SK-MEL-5 (cell line): ENCODE measurements at regions not wholly inside any gene's neighbourhood (a gene's known extent, or its start where the extent isn't known, plus 50 kb on each side); places are given as distances from the start of the nearest gene placed in this dataset.
"Not testable (repeated sequence)": the region's sequence is repeated elsewhere in the genome, so short reads cannot be mapped to it uniquely, and the experiment has no call there.

ENCODE experiments used
- DNase-seq: peaks from one replicate; pipeline ENCODE4 v3.0.0-alpha.2; 2016; ENCODE audit warnings: low read depth, low spot score
- in situ Hi-C: cut with HindIII; loops from 2 replicates; pipeline ENCODE4 v1.10.0; 2016; ENCODE audit warnings: low sequenced_read_pairs, high pct_unique_total_duplicates, low pct_unique_long_range_greater_than_20kb

- in situ Hi-C loops, result no loop called here
- DNase-seq, result no peak
These were observed 302.7 kb downstream of the SFMBT2 start for GRCh38 chr10:7108141-7108540.

DNA sequence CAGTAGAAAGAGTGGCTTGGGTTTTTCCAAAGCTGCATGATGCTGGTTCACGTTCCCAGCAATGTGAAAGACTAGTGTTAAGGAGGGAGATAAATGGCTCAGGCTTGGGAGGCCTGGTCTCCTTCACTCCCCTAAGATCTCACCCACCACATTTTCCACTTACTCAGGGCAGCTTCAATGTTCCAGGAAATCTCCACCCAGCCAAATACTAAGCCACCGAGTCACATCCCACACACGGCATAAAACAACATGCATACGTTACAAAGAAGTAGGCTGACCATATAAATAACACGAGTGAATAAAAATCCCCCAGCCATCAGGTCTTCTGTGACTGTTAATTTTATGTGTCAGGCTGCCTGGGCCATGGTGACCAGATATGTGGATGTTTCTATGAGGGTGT lies 303.5 kb downstream of the SFMBT2 start:
- DNase-seq, result no peak
- in situ Hi-C loops, result no loop called here

DNA sequence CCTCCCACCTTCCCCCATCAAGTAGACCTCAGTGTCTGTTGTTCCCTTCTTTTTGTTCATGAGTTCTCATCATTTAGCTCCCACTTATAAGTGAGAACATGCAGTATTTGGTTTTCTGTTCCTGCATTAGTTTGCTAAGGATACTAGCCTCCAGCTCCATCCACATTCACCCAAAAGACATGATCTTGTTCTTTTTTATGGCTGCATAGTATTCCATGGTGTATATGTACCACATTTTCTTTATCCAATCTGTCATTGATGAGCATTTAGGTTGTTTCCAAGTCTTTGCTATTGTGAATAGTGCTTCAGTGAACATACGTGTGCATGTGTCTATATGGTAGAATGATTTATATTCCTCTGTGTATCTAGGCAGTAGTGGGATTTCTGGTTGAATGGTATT lies 306.5 kb downstream of the SFMBT2 start:
- in situ Hi-C loops, DNase-seq: not testable (repeated sequence)

- in situ Hi-C loops, result no loop called here
- no peak for DNase-seq
These were observed 308.1 kb downstream of the SFMBT2 start for GRCh38 chr10:7102557-7103349.

- DNase-seq, result no peak
- in situ Hi-C loops, result no loop called here
These were observed 308.8 kb downstream of the SFMBT2 start for GRCh38 chr10:7102084-7102483.

- in situ Hi-C loops, result no loop called here
These were observed 309.4 kb downstream of the SFMBT2 start for GRCh38 chr10:7101451-7101850.

GRCh38 chr10:7100032-7100702 lies 310.7 kb downstream of the SFMBT2 start:
- in situ Hi-C loops, result no loop called here
- DNase-seq, result no peak

More at GRCh38 chr10:7101451-7101850, 309.4 kb downstream of the SFMBT2 start:
- DNase-seq, result no peak

- in situ Hi-C loops, result no loop called here
- DNase-seq, result no peak
These were observed 312.6 kb downstream of the SFMBT2 start for GRCh38 chr10:7098160-7098762.

DNA sequence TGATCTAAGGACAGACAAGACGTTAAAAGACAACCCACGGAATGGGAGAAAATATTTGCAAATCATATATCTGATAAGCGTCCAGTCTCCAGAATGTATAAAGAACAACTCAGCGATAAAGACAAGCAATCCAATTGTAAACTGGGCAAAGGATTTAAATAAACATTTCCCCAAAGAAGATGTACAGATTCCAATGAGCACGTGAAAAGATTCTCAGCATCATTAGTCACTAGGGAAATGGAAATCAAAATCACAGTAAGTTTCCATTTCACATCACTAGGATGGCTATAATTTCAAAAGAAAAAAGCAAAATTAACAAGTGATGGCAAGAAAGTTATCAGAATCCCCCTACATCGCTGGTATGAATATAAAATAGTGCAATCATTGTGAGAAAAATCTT lies 316.1 kb downstream of the SFMBT2 start:
- no peak for DNase-seq
- in situ Hi-C loops, result no loop called here

GRCh38 chr10:7093368-7093767 lies 317.5 kb downstream of the SFMBT2 start:
- in situ Hi-C loops, result no loop called here
- no peak for DNase-seq

DNA sequence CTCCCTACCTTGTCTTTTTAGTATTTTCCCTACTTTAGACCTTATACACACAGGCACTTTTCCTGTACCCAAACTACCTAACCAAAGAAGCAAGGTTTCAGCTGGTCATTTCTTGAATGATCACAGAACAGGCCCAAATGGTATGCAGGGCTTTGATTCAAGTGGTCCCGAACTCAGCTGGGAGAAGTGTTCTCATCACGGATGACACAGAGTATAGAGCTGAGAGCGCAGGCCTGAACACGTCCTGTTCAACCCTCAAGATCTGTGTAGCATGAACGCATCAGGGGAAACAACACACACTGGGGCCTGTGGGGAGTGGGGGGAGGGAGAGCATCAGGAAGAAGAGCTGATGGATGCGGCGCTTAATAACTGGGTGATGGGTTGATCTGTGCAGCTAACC lies 318.2 kb downstream of the SFMBT2 start:
- in situ Hi-C loops, result no loop called here

GRCh38 chr10:7090529-7090928 lies 320.3 kb downstream of the SFMBT2 start:
- in situ Hi-C loops, result no loop called here
- no peak for DNase-seq

More for the DNA sequence above, 318.2 kb downstream of the SFMBT2 start:
- no peak for DNase-seq

DNA sequence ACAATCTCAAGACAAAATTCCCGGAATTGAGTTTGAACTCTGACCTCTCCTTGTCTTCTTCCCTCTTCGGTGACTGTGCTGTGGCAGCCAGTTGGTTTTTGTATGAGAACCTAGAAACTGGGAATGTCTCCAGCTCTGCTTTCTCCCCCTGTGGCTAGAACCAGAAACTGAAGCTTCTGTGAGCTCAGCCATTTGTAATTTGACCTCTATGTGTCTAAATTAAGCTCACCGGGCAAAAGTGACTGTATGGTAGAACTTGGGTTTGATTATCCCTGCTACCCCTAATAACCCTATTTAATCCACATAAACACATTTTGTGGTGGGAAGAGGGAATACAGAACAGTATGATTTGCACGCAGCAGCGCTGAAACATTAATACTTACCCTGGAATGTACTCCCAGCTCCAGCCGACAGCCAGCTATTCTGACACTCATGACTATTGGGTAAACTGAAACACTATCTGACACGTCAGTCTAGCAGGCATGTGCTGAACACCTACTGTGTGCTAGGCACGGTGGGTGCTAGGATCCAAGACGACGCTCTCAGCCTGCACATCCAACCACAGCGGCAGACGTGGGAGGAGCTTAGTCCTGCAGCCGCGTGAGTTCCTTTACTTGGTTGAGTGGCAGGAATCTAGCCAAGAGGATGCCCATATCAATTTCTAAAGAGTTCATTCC lies 324.8 kb downstream of the SFMBT2 start:
- in situ Hi-C loops, result no loop called here
- DNase-seq, result peak; percentile 50

DNA sequence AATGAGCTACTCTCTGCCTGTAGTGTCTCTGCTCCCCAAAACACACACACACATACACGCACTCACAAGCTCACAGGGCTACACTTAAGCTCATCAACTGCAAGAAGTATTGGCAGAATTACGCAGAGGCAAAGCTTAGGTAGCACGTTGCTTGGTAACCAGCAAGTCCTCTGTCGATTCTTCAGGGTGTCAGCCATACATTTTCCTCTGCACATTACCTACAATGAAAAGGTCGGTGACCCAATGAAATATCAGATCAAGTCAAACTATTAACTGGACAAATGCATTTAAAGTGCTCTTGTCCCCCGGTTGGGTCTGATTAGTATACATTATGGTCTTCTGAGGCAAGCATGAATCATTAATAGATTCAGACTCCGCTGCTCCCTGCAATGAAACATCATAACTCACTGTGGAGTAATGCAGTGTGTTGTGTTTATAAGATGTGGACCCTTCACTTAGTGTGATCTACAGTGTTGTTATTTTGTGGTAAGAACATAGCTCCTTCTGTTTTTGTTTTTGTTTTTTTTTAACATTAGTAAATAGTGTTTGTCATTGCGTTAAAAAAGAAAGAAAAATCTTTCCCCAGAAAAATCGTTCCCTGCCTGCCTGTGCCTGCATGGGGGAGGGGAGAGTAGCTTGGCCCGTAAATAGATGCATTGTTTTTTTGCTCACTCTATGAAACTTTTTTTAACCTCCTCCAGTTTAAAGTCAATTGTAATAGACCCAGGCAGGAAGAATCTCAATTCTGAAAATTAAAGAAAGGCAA lies 325.5 kb downstream of the SFMBT2 start:
- DNase-seq, result no peak
- in situ Hi-C loops, result no loop called here

GRCh38 chr10:7084280-7085005 lies 326.4 kb downstream of the SFMBT2 start:
- in situ Hi-C loops, result no loop called here
- no peak for DNase-seq

DNA sequence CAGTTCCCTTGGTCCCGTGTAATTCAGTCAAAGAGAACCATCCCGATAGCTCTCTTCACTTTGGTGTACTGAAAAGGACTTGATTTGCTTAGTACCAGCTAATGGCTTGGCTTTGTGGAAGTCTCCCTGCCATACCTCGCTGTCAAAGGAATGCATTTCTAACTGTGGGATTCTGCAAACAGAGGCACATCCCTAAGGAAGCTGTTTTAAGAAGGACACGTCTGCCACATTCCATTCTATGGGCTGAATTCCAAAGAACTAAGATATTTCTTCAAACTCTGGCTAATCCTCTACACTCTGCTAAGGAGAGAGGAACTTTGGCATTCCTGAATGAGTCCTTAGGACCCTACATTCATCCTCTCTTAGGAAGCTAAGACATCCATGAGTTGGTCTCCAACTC lies 327.9 kb downstream of the SFMBT2 start:
- DNase-seq, result no peak
- in situ Hi-C loops, result no loop called here

DNA sequence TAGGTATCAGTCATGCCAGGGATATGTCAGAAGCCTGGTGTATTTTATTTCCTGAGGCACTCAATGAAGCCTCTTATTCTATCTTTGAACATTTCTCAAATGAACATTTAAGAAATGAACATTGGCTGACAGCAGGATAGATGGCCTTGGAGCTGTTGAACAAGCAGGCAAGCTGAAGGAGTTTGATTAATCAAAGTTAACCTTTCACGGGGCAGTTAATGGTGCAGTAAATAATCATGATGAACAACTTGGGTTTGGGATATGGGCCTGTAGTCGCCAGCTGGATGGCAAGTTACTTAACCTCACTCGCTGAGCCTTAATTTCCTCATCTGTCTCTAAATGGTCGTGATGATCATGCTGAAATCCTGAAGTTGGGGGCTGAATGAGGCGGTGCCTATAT lies 333.0 kb downstream of the SFMBT2 start:
- in situ Hi-C loops, result no loop called here
- DNase-seq, result no peak
